ENCODE measurements at regions not wholly inside any gene's neighbourhood (a gene's known extent, or its start where the extent isn't known, plus 50 kb on each side); places are given as distances from the start of the nearest gene placed in this dataset.
"Not testable (repeated sequence)": the region's sequence is repeated elsewhere in the genome, so short reads cannot be mapped to it uniquely, and the experiment has no call there.

DNA sequence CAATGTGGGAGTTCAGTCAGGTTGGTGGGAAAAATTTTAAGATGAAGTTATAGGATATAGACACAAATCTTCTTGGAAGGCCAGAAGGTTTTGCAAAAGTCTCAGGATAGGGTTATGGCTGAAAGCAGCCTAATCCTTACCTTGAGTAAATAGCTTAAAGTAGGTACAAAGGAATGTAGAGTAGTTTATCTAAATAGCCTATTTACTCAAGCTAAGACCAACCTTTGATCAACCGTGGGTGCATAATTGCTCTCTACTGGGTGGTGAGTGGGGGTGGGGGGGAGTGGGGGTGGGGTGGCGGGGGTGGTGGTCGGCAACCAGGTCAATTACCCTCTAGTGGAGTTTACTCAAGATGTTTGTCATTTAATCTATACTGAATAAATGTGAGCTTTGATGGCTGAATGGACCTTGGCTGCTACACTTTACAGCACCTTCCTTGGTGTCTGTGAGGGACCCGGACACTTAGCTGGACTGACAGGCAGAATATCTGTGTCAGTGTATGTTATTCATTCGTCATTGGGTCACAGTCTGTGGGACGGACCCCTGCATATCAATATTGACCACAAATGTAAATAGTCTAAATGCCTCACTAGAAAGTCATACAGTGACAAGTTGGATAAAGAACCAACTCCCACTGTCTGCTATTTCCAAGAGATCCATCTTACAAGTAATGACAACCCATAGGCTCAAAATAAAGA, 545.7 kb upstream of the PABPC4L start:
- ATAC-seq (no peak), DNase-seq (ENCODE audit: low spot score) (no peak)

DNA sequence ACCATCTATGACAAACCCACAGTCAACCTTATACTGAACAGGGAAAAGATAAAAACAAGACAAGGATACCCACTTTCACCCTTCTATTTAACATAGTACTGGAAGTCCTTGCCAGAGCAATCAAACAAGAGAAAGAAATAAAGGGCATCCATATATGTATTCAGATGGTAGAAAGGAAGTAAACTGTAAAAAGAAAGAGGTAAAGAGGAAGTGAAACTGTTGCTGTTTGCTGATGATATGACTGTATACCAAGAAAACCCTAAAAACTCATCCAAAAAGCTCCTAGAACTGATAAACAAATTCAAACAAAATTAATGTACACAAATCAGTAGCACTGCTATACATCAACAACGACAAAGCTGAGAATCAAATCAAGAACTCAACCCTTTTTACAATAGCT, 538.7 kb upstream of the PABPC4L start:
- DNase-seq (ENCODE audit: low spot score) (no peak), ATAC-seq (no peak)

DNA sequence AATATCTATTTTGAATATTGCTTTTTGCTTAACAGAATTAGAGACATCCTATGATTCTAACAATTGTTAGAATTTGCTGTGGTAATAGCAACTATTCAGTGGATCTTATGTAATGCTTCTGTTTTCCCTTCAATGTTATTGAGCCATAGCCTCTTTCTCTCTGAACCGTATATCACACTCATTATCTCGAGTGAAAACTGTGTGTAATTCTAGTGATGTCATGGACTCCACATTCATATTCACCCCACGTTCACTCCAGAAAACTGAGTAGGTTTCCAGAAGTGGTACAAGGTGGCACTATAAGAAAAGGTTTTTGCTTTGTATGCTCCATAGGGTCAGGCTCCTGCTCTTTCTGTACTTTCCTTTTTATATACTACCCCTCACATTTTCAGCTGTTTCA, 534.3 kb upstream of the PABPC4L start:
- DNase-seq (ENCODE audit: low spot score) (no peak), ATAC-seq (no peak)

- DNase-seq (ENCODE audit: low spot score) (no peak), ATAC-seq (no peak)
Observed at GRCh38 chr4:134727696-134728095, 526.1 kb upstream of the PABPC4L start.

GRCh38 chr4:134722306-134722705, 520.7 kb upstream of the PABPC4L start:
- DNase-seq (ENCODE audit: low spot score) (no peak), ATAC-seq (no peak)

DNA sequence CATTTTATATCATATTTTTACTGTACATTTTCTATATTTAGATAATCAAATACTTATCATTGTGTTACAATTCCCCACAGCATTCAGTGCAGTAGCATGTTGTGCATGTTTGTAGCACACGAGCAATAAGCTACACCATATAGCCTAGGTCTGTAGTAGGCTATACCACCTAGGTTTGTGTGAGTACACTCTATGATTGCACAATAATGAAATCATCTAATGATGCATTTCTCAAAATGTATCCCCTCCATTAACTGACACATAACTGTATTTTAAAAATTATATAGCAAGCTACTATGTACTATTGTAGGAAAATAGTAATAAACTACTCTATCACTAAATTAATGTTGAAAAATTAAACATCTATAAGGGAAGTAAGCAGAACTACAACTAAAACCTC, 518.4 kb upstream of the PABPC4L start:
- ATAC-seq (no peak), DNase-seq (ENCODE audit: low spot score) (no peak)

DNA sequence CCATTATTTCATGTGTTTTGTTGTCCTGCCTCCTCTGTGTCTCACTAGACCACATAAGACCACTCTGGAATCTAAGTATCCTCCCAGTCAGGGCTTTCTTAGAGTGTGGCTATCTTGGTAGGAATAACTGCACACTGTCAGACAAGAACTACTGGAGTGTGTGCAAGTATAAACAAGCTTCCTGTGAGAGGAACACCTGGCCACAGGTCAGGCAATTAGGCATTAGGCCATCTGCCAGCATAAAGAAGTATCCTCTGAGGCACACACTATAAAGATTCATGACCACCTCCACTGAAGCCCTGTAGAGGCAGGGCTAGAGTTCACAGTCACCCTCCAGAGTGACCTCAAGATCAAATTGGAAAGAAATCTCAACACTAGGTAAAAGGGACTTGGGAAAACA, 507.0 kb upstream of the PABPC4L start:
- ATAC-seq (no peak), DNase-seq (ENCODE audit: low spot score) (no peak)

DNA sequence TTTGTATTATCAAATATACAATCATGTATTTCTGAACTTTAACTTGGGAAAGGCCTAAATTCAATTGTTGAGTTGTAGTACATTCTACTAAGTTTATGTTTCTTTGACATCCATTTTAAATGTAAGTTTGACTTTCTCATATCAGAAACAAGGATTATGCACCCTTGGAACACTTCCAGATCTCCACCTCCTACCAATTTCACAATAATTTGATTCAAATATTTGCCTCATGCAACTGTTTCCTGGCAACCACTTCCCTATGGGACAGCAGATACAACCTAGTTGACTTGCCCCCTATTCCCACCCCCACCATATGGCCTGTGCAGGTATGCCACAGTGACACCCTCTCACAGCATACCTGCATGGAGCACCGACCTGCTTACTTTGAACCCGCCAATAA, 506.4 kb upstream of the PABPC4L start:
- ATAC-seq (no peak), DNase-seq (ENCODE audit: low spot score) (no peak)

DNA sequence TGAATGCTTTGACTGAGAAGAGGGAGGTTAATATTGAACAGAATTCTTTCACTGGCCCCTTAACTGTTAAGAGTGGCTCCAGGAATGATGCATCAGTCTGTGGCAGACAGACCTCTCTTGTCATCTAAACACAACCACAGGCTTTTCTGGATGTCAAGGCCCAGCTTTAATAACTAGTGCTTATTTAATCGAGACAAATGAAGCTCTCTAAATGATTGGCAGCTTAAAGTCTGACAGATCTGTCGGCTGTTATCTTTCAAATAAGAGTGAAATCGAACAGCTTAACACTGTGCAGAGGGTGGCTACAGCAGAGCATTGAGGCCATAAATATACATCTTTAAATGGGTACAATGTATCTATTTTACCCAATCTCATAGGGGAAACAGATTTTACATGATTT, 500.8 kb upstream of the PABPC4L start:
- DNase-seq (ENCODE audit: low spot score) (no peak), ATAC-seq (no peak)

DNA sequence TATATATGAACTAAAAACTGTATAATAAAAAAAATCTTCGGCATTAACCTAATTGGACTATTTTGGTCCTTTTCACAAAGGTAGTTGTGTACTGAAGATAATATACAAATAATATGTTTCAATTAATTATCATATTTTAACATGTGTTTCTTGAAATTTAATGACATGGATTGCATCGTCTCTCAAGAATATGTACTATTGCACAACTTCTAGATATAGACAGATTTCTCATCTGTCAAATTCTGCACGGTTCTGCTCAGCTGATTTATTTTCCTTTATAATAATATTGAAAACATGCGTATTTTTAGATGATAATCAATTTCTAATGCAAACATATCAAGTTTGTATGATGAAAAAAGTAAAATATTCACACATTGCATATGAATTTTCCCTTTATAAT, 498.7 kb upstream of the PABPC4L start:
- ATAC-seq = no peak
- no peak for DNase-seq (ENCODE audit: low spot score)

GRCh38 chr4:134698831-134699230, 497.2 kb upstream of the PABPC4L start:
- not testable (repeated sequence) for DNase-seq (ENCODE audit: low spot score); ATAC-seq

DNA sequence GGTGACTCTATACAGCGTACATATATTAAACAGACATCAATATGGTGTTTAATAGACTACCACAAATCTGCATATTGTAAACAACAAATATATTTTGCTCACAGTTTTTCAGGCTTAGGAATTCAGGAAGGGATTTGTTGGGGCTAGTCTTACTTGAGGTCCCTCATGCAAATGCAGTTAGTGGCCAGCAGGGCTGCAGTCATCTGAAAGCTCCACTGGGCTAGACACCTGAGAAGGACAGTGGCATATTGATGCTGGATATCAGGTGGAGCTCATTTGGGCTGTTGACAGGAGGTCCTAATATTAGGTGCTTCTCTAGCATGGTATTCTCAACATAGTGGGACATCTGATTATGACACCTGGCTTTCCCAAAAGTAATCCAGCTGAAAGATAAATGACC, 493.8 kb upstream of the PABPC4L start:
- no peak for ATAC-seq
- no peak for DNase-seq (ENCODE audit: low spot score)

- DNase-seq (ENCODE audit: low spot score) (no peak), ATAC-seq (no peak)
Observed at GRCh38 chr4:134691915-134692314, 490.3 kb upstream of the PABPC4L start.

GRCh38 chr4:134687646-134688628, 486.3 kb upstream of the PABPC4L start:
- DNase-seq (ENCODE audit: low spot score) = no peak
- no peak for ATAC-seq

DNA sequence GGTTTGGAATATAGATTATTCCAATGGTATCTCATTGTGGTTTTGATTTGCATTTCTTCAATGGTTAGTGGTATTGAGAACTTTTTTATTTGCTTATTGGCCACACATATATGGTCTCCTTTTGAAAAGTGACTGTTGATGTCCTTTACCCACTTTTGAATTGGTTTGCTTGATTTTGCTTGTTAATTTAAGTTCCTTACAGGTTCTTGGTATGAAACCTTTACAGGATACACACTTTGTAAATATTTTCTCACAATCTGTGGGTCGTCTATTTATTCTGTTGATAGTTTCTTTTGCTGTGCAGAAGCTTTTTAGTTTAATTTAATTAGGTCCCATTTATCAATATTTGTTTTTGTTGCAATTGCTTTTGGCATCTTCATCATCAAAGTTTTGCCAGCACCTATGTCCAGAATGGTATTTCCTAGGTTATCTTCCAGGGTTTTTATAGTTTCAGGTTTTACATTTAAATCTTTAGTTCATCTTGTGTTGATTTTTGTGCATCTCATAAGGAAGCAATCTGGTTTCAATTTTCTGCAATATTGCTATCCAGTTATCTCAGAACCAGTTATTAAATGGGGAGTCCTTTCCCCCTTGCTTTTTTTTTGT, 475.7 kb upstream of the PABPC4L start:
- DNase-seq (ENCODE audit: low spot score) (no peak), ATAC-seq (no peak)

DNA sequence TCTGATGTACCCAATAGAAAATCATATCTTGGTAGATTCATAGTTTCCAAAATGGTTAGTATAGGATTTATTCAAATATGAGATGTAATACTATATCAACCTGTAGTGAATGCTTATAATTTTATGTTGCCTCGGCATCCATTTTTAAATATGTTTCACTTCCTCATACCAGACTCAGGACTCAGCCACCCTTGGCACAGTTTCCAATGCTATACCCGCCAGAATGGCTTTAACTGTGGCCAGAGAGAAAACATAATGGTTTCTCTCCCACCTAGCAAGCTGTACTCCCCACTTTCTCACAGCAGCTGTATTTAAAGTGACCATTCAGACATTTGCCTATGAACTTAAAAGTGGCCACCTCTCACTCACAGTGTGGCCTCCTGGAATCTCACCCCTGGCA, 466.6 kb upstream of the PABPC4L start:
- no peak for DNase-seq (ENCODE audit: low spot score)
- ATAC-seq = no peak

DNA sequence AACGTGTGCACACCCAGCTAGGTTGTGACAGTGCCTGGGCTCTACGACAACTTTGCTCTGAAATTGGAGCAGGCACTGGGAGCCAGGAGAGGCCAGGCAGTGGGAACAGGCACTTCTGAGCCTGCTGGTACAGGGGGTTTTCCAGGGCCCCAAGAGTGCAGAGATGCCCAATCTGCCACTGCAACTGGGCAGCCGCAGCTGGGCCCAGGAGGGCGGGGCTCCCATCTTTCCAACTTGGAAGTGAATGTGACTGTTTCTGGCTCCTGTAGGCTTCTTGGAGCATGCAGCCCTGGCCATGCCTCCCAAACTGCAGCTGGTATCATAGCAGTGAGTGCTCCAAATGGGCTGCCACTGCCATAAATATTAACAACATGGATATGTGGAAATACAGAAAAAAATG, 465.1 kb upstream of the PABPC4L start:
- no peak for DNase-seq (ENCODE audit: low spot score)
- ATAC-seq = no peak

GRCh38 chr4:134665429-134665828, 463.8 kb upstream of the PABPC4L start:
- no peak for ATAC-seq

DNA sequence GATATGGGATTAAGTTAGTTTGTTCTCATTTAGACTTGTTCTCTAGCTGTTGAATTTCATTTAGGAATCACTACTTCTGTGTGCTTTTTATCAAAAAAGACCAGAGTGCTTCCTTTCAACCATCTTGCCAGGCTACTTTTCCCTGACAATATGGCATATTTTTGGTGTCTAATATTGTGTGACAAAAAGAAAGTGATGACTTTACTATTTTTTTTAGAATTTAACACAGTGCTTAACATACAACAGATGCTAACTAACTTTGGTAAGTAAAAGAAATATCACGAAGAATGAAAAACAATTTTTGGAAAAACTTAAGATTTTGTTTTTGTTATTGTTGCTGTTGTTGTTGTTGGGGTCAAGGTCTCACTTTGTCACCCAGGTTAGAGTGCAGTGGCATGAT, 462.2 kb upstream of the PABPC4L start:
- ATAC-seq = no peak
- no peak for DNase-seq (ENCODE audit: low spot score)

More at GRCh38 chr4:134665429-134665828, 463.8 kb upstream of the PABPC4L start:
- DNase-seq (ENCODE audit: low spot score) = no peak

GRCh38 chr4:134650461-134650860, 448.9 kb upstream of the PABPC4L start:
- DNase-seq (ENCODE audit: low spot score) (no peak), ATAC-seq (no peak)

- no peak for ATAC-seq
Observed at GRCh38 chr4:134645778-134646177, 444.2 kb upstream of the PABPC4L start.

More at GRCh38 chr4:134645778-134646177, 444.2 kb upstream of the PABPC4L start:
- no peak for DNase-seq (ENCODE audit: low spot score)

Measured in left lobe of liver (tissue), 2 donors.